OCI-LY3 (cell line): ENCODE measurements at regions not wholly inside any gene's neighbourhood (a gene's known extent, or its start where the extent isn't known, plus 50 kb on each side); places are given as distances from the start of the nearest gene placed in this dataset.

Source experiments
- EZH2phosphoT487 ChIP-seq: fragments of 200-600 bp; shearing (Covaris generic); IDR thresholded peaks from 2 replicates; pipeline ENCODE4 v1.6.1; 2018; ENCODE audit warnings: antibody characterized with exemption, mixed run types, low read depth
- TF ChIP-seq, protein P1 (sequence below): fragments of 200-600, 300-600 bp; sonication (generic); IDR thresholded peaks from 2 replicates; pipeline ENCODE4 v1.5.1; 2014; ENCODE audit warnings: antibody characterized with exemption, low read length, low read depth

DNA sequence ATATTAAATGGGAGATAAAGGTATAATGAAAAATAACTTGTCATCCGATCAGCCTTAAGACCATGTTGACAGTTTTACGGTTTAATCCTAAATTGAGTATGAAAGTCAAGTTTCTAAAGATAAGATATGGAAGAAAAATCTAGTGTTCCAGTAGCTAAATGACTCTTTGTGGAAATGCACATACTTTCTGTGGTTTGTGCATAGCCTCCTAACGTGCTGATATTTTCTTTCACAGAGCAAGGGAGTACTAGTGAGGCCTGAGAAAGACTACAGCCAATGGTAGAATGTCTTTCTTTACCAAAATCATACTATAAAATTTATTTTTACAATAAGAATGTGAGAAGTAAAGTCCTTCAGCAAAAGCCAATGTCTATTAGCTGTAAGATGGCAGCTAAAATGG, 430.6 kb upstream of the RGMA start:
- TF ChIP-seq, protein P1, sequence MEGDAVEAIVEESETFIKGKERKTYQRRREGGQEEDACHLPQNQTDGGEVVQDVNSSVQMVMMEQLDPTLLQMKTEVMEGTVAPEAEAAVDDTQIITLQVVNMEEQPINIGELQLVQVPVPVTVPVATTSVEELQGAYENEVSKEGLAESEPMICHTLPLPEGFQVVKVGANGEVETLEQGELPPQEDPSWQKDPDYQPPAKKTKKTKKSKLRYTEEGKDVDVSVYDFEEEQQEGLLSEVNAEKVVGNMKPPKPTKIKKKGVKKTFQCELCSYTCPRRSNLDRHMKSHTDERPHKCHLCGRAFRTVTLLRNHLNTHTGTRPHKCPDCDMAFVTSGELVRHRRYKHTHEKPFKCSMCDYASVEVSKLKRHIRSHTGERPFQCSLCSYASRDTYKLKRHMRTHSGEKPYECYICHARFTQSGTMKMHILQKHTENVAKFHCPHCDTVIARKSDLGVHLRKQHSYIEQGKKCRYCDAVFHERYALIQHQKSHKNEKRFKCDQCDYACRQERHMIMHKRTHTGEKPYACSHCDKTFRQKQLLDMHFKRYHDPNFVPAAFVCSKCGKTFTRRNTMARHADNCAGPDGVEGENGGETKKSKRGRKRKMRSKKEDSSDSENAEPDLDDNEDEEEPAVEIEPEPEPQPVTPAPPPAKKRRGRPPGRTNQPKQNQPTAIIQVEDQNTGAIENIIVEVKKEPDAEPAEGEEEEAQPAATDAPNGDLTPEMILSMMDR, result no peak
- no peak for TF ChIP-seq EZH2phosphoT487
